SK-N-SH (cell line): ENCODE measurements at regions not wholly inside any gene's neighbourhood (a gene's known extent, or its start where the extent isn't known, plus 50 kb on each side); places are given as distances from the start of the nearest gene placed in this dataset.

ENCODE experiments used
- CTCF ChIP-seq: fragments of 200-600 bp; sonication (generic); IDR thresholded peaks from 2 replicates; pipeline ENCODE4 v1.6.1; 2017; ENCODE audit warnings: antibody characterized with exemption, mild to moderate bottlenecking, moderate library complexity
- EP300 ChIP-seq, 2 experiments: IDR thresholded peaks; 2 replicates each; pipeline versions ENCODE4 v1.4.0 to v1.6.1; 2012; ENCODE audit warnings: borderline replicate concordance in 1 of 2, low read depth in 1 of 2, low read length in 1 of 2
- EZH2phosphoT487 ChIP-seq: fragments of 200-600 bp; sonication (generic); IDR thresholded peaks from 2 replicates; pipeline ENCODE4 v1.6.1; 2017; ENCODE audit warnings: low read depth, mixed run types, mild to moderate bottlenecking, antibody characterized with exemption, moderate library complexity, borderline replicate concordance
- FOXJ3 ChIP-seq: sonication (generic); formaldehyde crosslinking; IDR thresholded peaks from 2 replicates; pipeline ENCODE4 v1.5.1; 2020; ENCODE audit warnings: mild to moderate bottlenecking, missing genetic modification reagents
- GABPA ChIP-seq: IDR thresholded peaks from 2 replicates; pipeline ENCODE4 v1.4.0; 2012; ENCODE audit warnings: low read depth, mild to moderate bottlenecking
- MAX ChIP-seq: IDR thresholded peaks from 2 replicates; pipeline ENCODE4 v1.4.0; 2012; ENCODE audit warnings: low read depth
- MXI1 ChIP-seq: IDR thresholded peaks from 2 replicates; pipeline ENCODE4 v1.6.1; 2012; ENCODE audit warnings: mild to moderate bottlenecking, low read depth, low read length, improper control_type of control experiment
- NRF1 ChIP-seq: IDR thresholded peaks from 2 replicates; pipeline ENCODE4 v1.6.1; 2012; ENCODE audit warnings: low read depth, mild to moderate bottlenecking, low read length
- POLR2AphosphoS5 ChIP-seq: IDR thresholded peaks from 2 replicates; pipeline ENCODE4 v1.6.1; 2012; ENCODE audit warnings: low read depth, low read length
- RAD21 ChIP-seq: IDR thresholded peaks from 2 replicates; pipeline ENCODE4 v1.6.1; 2012; ENCODE audit warnings: mild to moderate bottlenecking, low read length
- RXRA ChIP-seq: IDR thresholded peaks from 2 replicates; pipeline ENCODE4 v1.4.0; 2012; ENCODE audit warnings: low read depth, mild to moderate bottlenecking, borderline replicate concordance
- SMC3 ChIP-seq: IDR thresholded peaks from 2 replicates; pipeline ENCODE4 v1.6.1; 2012; ENCODE audit warnings: low read depth, low read length, improper control_type of control experiment
- USF1 ChIP-seq: IDR thresholded peaks from 2 replicates; pipeline ENCODE4 v1.4.0; 2012; ENCODE audit warnings: low read depth, borderline replicate concordance
- ZBTB33 ChIP-seq: IDR thresholded peaks from 2 replicates; pipeline ENCODE4 v1.4.0; 2012; ENCODE audit warnings: low read depth, borderline replicate concordance

GRCh38 chr21:18007121-18007520 is 188.0 kb upstream of the C21orf91 start:
- no peak for TF ChIP-seq MXI1
- no peak for TF ChIP-seq MAX
- no peak for TF ChIP-seq EZH2phosphoT487
- TF ChIP-seq CTCF, result no peak
- no peak for TF ChIP-seq POLR2AphosphoS5
- TF ChIP-seq ZBTB33, result no peak
- no peak for TF ChIP-seq FOXJ3 (CRISPR knock-in tag)
- TF ChIP-seq NRF1, result no peak
- no peak for TF ChIP-seq RAD21
- TF ChIP-seq EP300 (IDR thresholded peaks at IDR 0.05; ENCODE audit: borderline replicate concordance in 1 of 2, low read depth in 1 of 2, low read length in 1 of 2), result no peak
- TF ChIP-seq RXRA, result no peak
- TF ChIP-seq USF1, result no peak
- no peak for TF ChIP-seq GABPA
- TF ChIP-seq SMC3, result no peak
